ENCODE measurements at regions not wholly inside any gene's neighbourhood (a gene's known extent, or its start where the extent isn't known, plus 50 kb on each side); places are given as distances from the start of the nearest gene placed in this dataset.

GRCh38 chr18:26723981-26724380, 141.5 kb downstream of the AQP4 start:
- Histone ChIP-seq H3K27ac (ENCODE audit: insufficient read depth, low read depth, low read length) (no peak overlapping the region), H3K9me3 (replicated peaks; ENCODE audit: control insufficient read depth, insufficient read depth, low read length) (no peaks in the 10 kb centered on the region), H3K36me3 (ENCODE audit: control insufficient read depth in 2 of 2, extremely low read depth in 1 of 2, insufficient read depth in 2 of 2, low read length in 2 of 2) (no peaks in the 10 kb centered on the region), H3K4me1 (ENCODE audit: control insufficient read depth, extremely low read depth, insufficient read depth, low read length) (no peaks in the 10 kb centered on the region), H3K9ac (replicated peaks; ENCODE audit: extremely low read depth, insufficient read depth, low read length) (no peak overlapping the region), H3K79me2 (ENCODE audit: control insufficient read depth, insufficient read depth, low read length) (no peaks in the 10 kb centered on the region), H3K4me2 (ENCODE audit: insufficient read depth, low read length) (no peak overlapping the region), H3K27me3 (ENCODE audit: control insufficient read depth in 2 of 2, insufficient read depth in 2 of 2, low read length in 2 of 2) (no peaks in the 10 kb centered on the region), H2AFZ (ENCODE audit: low read depth, low read length) (no peak overlapping the region), H4K20me1 (replicated peaks; ENCODE audit: control insufficient read depth, extremely low read depth, insufficient read depth, low read length) (no peaks in the 10 kb centered on the region), H3K4me3 (replicated peaks in 1 of 3; ENCODE audit: insufficient read depth in 1 of 3, low read depth in 1 of 3, low read length in 3 of 3) (no peak overlapping the region), H3K9me1 (replicated peaks; ENCODE audit: control insufficient read depth, extremely low read depth, insufficient read depth, low read length) (no peaks in the 10 kb centered on the region)
- no peak for FAIRE-seq
- CTCF ChIA-PET, result no interaction called here
- BruUV-seq (replicated peaks), result no TSS peak
- DNase-seq (ENCODE audit: low read depth, low spot score), result no peak
- dilution Hi-C loops (cut with MboI; ENCODE audit: extremely low pct_ligation_motif_present, low sequenced_read_pairs) (no loop called here), intact Hi-C loops (cut with micrococcal nuclease) (no loop called here)
- POLR2A ChIA-PET, result no interaction called here
- TF ChIP-seq POLR2A (IDR thresholded peaks at IDR 0.05; ENCODE audit: low read depth, low read length) (no peak), FOS (IDR thresholded peaks at IDR 0.05; ENCODE audit: borderline replicate concordance, insufficient read depth, low read length) (no peak), MAX (IDR thresholded peaks at IDR 0.05; ENCODE audit: insufficient read depth, insufficient read length) (no peak), MYC (IDR thresholded peaks at IDR 0.05; ENCODE audit: low read depth, low read length) (no peak), GATA2 (IDR thresholded peaks at IDR 0.05; ENCODE audit: insufficient read depth, insufficient read length, low read depth, low read length) (no peak), JUN (IDR thresholded peaks at IDR 0.05; ENCODE audit: borderline replicate concordance, insufficient read depth, insufficient read length, low read depth) (no peak), CTCF (IDR thresholded peaks at IDR 0.05; ENCODE audit: extremely low read depth in 1 of 2, insufficient read depth in 1 of 2, low read depth in 1 of 2, low read length in 2 of 2) (no peak), POLR2AphosphoS5 (IDR thresholded peaks at IDR 0.05; ENCODE audit: insufficient read depth, low read depth, low read length) (no peak), EZH2 (IDR thresholded peaks at IDR 0.05; ENCODE audit: borderline replicate concordance, low read depth, low read length, severe bottlenecking) (no peak)

All from endothelial cell of umbilical vein (primary cell).